H9 (cell line): ENCODE measurements at regions not wholly inside any gene's neighbourhood (a gene's known extent, or its start where the extent isn't known, plus 50 kb on each side); places are given as distances from the start of the nearest gene placed in this dataset.
A peak's percentile ranks its signal among the peaks of the same experiment; 100 is the strongest.

ENCODE experiments used
- DNase-seq: peaks from one replicate; pipeline ENCODE4 v3.0.0-alpha.2; 2017
- H2AFZ ChIP-seq: one replicate; pipeline ENCODE4 v1.6.1; 2013; ENCODE audit warnings: mild to moderate bottlenecking, low read length, control low read depth, moderate library complexity
- H2AK5ac ChIP-seq: 2 replicates; pipeline ENCODE4 v1.6.1; 2013; ENCODE audit warnings: low read length, control low read depth, mixed read lengths; ENCODE audit not compliant: insufficient read length
- H2BK120ac ChIP-seq: one replicate; pipeline ENCODE4 v1.6.1; 2013; ENCODE audit warnings: low read depth, mild to moderate bottlenecking, low read length, control low read depth, inconsistent platforms; ENCODE audit not compliant: poor library complexity, severe bottlenecking
- H2BK12ac ChIP-seq: 2 replicates; pipeline ENCODE4 v1.6.1; 2013; ENCODE audit warnings: low read length, control low read depth, mixed read lengths, low read depth; ENCODE audit not compliant: insufficient read length
- H2BK15ac ChIP-seq: 2 replicates; pipeline ENCODE4 v1.6.1; 2013; ENCODE audit warnings: low read depth, low read length, control low read depth
- H2BK20ac ChIP-seq: one replicate; pipeline ENCODE4 v1.6.1; 2013; ENCODE audit warnings: low read depth, mild to moderate bottlenecking, low read length, control low read depth, inconsistent platforms; ENCODE audit not compliant: poor library complexity, severe bottlenecking
- H2BK5ac ChIP-seq: 2 replicates; pipeline ENCODE4 v1.6.1; 2013; ENCODE audit warnings: low read length, control low read depth, mixed read lengths; ENCODE audit not compliant: insufficient read length
- H3K14ac ChIP-seq: 2 replicates; pipeline ENCODE4 v1.6.1; 2013; ENCODE audit warnings: low read length, control low read depth; ENCODE audit not compliant: insufficient read depth
- H3K18ac ChIP-seq: 2 replicates; pipeline ENCODE4 v1.6.1; 2013; ENCODE audit warnings: low read depth, mild to moderate bottlenecking, mixed read lengths, low read length, control low read depth; ENCODE audit not compliant: insufficient read length
- H3K23ac ChIP-seq: 2 replicates; pipeline ENCODE4 v1.6.1; 2013; ENCODE audit warnings: low read length, control low read depth, mixed read lengths, low read depth; ENCODE audit not compliant: insufficient read length
- H3K23me2 ChIP-seq: 2 replicates; pipeline ENCODE4 v1.6.1; 2013; ENCODE audit warnings: low read depth, mild to moderate bottlenecking, mixed read lengths, low read length, control low read depth; ENCODE audit not compliant: insufficient read length, poor library complexity, severe bottlenecking
- H3K27ac ChIP-seq: 2 replicates; pipeline ENCODE4 v1.5.1; 2013; ENCODE audit warnings: low read length, control low read depth, mixed read lengths, low read depth; ENCODE audit not compliant: insufficient read length
- H3K27me3 ChIP-seq: 2 replicates; pipeline ENCODE4 v1.6.1; 2013; ENCODE audit warnings: low read length, control low read depth, inconsistent platforms; ENCODE audit not compliant: insufficient read depth
- H3K4ac ChIP-seq: 2 replicates; pipeline ENCODE4 v1.6.1; 2013; ENCODE audit warnings: low read depth, mild to moderate bottlenecking, control low read depth, inconsistent platforms, low read length, moderate library complexity
- H3K4me1 ChIP-seq: 2 replicates; pipeline ENCODE4 v1.6.1; 2013; ENCODE audit warnings: low read length, control low read depth, inconsistent platforms; ENCODE audit not compliant: insufficient read depth
- H3K4me2 ChIP-seq: 2 replicates; pipeline ENCODE4 v1.6.1; 2013; ENCODE audit warnings: low read length, control low read depth, mixed read lengths; ENCODE audit not compliant: insufficient read length, insufficient read depth
- H3K56ac ChIP-seq: 2 replicates; pipeline ENCODE4 v1.6.1; 2013; ENCODE audit warnings: low read depth, mild to moderate bottlenecking, mixed read lengths, low read length, control low read depth; ENCODE audit not compliant: insufficient read length
- H3K79me1 ChIP-seq: 2 replicates; pipeline ENCODE4 v1.6.1; 2013; ENCODE audit warnings: low read depth, mild to moderate bottlenecking, moderate library complexity, low read length, control low read depth, inconsistent platforms; ENCODE audit not compliant: insufficient read depth, poor library complexity, severe bottlenecking
- H3K79me2 ChIP-seq: 2 replicates; pipeline ENCODE4 v1.6.1; 2013; ENCODE audit warnings: low read length, control low read depth, inconsistent platforms; ENCODE audit not compliant: insufficient read depth
- H3K9ac ChIP-seq: 2 replicates; pipeline ENCODE4 v1.6.1; 2013; ENCODE audit warnings: low read length, control low read depth, mixed read lengths; ENCODE audit not compliant: insufficient read length; ENCODE audit errors: extremely low read depth
- H3K9me3 ChIP-seq: one replicate; pipeline ENCODE4 v1.6.1; 2013; ENCODE audit warnings: low read depth, low read length, inconsistent platforms; ENCODE audit not compliant: control insufficient read depth
- H3T11ph ChIP-seq: one replicate; pipeline ENCODE4 v1.6.1; 2013; ENCODE audit warnings: mild to moderate bottlenecking, low read length, control low read depth, inconsistent platforms
- H4K20me1 ChIP-seq: one replicate; pipeline ENCODE4 v1.6.1; 2013; ENCODE audit not compliant: control insufficient read depth, insufficient read length, insufficient read depth
- H4K5ac ChIP-seq: 2 replicates; pipeline ENCODE4 v1.6.1; 2013; ENCODE audit warnings: low read depth, mild to moderate bottlenecking, mixed read lengths, low read length, control low read depth; ENCODE audit not compliant: insufficient read length
- H4K8ac ChIP-seq: replicated peaks from 2 replicates; pipeline ENCODE4 v1.6.1; 2013; ENCODE audit warnings: low read length, control low read depth, mixed read lengths, low read depth; ENCODE audit not compliant: insufficient read length
- H4K91ac ChIP-seq: 2 replicates; pipeline ENCODE4 v1.6.1; 2013; ENCODE audit warnings: low read depth, mild to moderate bottlenecking, moderate library complexity, mixed read lengths, low read length, control low read depth; ENCODE audit not compliant: insufficient read length
- H3K27ac Mint-ChIP-seq, 3 experiments: 2 replicates in 2 of 3; 3 replicates in 1 of 3; pipeline ENCODE4 v1.8.0; 2020 to 2021; ENCODE audit warnings: mixed read lengths in 3 of 3, mild to moderate bottlenecking in 1 of 3, moderate library complexity in 1 of 3
- H3K27me3 Mint-ChIP-seq: 2 replicates; pipeline ENCODE4 v1.8.0; 2021; ENCODE audit warnings: low read depth, mild to moderate bottlenecking, moderate library complexity, mixed read lengths
- H3K36me3 Mint-ChIP-seq, 3 experiments: 2 replicates in 2 of 3; 3 replicates in 1 of 3; pipeline ENCODE4 v1.8.0; 2020 to 2021; ENCODE audit warnings: low read depth in 3 of 3, mixed read lengths in 3 of 3; ENCODE audit not compliant: insufficient read depth in 1 of 3
- H3K4me1 Mint-ChIP-seq, 2 experiments: 2 replicates each; pipeline ENCODE4 v1.8.0; 2020; ENCODE audit warnings: mixed read lengths in 2 of 2
- H3K4me3 Mint-ChIP-seq, 2 experiments: 2 replicates in 1 of 2; 3 replicates in 1 of 2; pipeline ENCODE4 v1.8.0; 2020 to 2021; ENCODE audit warnings: mild to moderate bottlenecking in 2 of 2, mixed read lengths in 2 of 2, moderate library complexity in 1 of 2
- H3K9me3 Mint-ChIP-seq, 2 experiments: 2 replicates in 1 of 2; 3 replicates in 1 of 2; pipeline ENCODE4 v1.8.0; 2020; ENCODE audit warnings: mild to moderate bottlenecking in 2 of 2, mixed read lengths in 2 of 2, moderate library complexity in 1 of 2
- WGBS: extraction: QIAGEN DNeasy Blood & Tissue Kit; methylation state at CpG from one replicate; pipeline ENCODE4 v1.1.7; 2013; ENCODE audit warnings: missing lambda C conversion rate, low lambda C conversion rate, mixed read lengths; ENCODE audit not compliant: insufficient read length; ENCODE audit errors: extremely low coverage; 5-methylcytosine and 5-hydroxymethylcytosine counted together
- TF ChIP-seq, protein P1 (sequence below): fragments of 200-600 bp; sonication (generic); conservative IDR thresholded peaks from 3 replicates; pipeline ENCODE4 v1.8.0; 2021; ENCODE audit warnings: antibody characterized with exemption, mild to moderate bottlenecking

DNA sequence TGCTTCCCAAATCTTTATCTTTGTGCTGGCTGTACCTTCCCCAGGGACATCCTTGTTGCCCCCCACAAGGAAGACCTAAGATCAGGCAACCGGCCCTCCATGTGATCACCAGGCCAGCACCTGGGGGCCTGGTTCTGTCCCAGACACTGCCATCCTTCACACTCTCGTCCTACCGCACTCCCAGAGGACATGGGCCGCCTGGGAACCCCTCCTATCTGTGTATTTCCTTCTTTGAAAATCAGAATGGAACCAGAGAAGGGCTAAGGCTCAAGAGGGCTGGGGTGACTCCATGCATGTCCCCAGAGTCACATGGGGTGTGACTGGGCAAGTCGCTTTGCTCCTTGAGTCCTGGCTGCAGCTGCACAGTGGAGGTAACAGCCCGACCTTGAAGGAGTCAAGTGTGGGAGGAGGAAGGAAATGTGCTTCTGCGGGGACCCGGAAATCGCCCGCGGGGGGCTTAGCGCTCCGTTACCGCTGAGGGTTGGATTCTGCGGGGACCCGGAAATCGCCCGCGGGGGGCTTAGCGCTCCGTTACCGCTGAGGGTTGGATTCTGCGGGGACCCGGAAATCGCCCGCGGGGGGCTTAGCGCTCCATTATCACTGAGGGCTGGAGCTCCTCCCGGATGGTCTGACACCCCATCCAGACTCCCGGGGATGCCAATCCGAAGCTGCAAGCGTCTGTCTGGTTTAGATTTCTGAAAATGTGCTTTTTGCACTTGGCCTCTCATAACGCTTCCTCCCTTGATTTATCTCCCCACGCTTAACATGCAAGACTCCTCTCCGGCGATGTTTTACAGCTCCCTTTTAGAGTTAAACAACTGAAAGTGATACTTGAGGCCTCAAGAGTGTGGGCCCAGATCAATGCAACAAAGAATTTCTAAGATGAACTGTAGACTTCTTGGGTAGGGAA is 278.9 kb downstream of the NPHP4 start:
- Histone ChIP-seq H2BK15ac (no peak overlapping the region), H2AK5ac (no peak overlapping the region), H4K8ac (no peak overlapping the region), H2BK20ac (no peak overlapping the region), H4K91ac (no peak overlapping the region), H3K27me3 (no peaks in the 10 kb centered on the region), H3K56ac (no peak overlapping the region), H3T11ph (no peak overlapping the region), H2BK120ac (no peak overlapping the region), H3K18ac (no peak overlapping the region), H3K27ac (no peak overlapping the region), H3K4ac (no peak overlapping the region), H3K23ac (no peak overlapping the region), H3K23me2 (no peaks in the 10 kb centered on the region), H3K4me2 (no peak overlapping the region), H3K79me1 (no peaks in the 10 kb centered on the region), H2BK12ac (no peak overlapping the region), H2BK5ac (no peak overlapping the region), H3K79me2 (no peaks in the 10 kb centered on the region), H3K4me1 (no peaks in the 10 kb centered on the region; the same call in 1 of the 2 replicates), H2AFZ (no peak overlapping the region), H3K9ac (no peak overlapping the region), H4K5ac (no peak overlapping the region), H3K14ac (no peak overlapping the region), H3K9me3 (no peaks in the 10 kb centered on the region), H4K20me1 (no peaks in the 10 kb centered on the region)
- DNase-seq: no peak
- Mint-ChIP-seq H3K9me3 (peaks cover 14% of the 10 kb centered on the region in 2 experiments), H3K27me3 (peaks cover 7% of the 10 kb centered on the region), H3K27ac (peak overlapping the region in 1 of 3 experiments; percentile 49; a peak in 1 of 7 replicates), H3K4me3 (no peak overlapping the region), H3K36me3 (peaks cover 1 to 12% (median 3%) of the 10 kb centered on the region in 3 experiments; a peak in 3 of 7 replicates), H3K4me1 (peaks cover 19% of the 10 kb centered on the region in 2 experiments)
- TF ChIP-seq, protein P1, sequence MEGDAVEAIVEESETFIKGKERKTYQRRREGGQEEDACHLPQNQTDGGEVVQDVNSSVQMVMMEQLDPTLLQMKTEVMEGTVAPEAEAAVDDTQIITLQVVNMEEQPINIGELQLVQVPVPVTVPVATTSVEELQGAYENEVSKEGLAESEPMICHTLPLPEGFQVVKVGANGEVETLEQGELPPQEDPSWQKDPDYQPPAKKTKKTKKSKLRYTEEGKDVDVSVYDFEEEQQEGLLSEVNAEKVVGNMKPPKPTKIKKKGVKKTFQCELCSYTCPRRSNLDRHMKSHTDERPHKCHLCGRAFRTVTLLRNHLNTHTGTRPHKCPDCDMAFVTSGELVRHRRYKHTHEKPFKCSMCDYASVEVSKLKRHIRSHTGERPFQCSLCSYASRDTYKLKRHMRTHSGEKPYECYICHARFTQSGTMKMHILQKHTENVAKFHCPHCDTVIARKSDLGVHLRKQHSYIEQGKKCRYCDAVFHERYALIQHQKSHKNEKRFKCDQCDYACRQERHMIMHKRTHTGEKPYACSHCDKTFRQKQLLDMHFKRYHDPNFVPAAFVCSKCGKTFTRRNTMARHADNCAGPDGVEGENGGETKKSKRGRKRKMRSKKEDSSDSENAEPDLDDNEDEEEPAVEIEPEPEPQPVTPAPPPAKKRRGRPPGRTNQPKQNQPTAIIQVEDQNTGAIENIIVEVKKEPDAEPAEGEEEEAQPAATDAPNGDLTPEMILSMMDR: no peak
- WGBS: no CpG with 5 or more reads among the region's 36 CpGs
